ENCODE measurements at regions not wholly inside any gene's neighbourhood (a gene's known extent, or its start where the extent isn't known, plus 50 kb on each side); places are given as distances from the start of the nearest gene placed in this dataset.

DNA sequence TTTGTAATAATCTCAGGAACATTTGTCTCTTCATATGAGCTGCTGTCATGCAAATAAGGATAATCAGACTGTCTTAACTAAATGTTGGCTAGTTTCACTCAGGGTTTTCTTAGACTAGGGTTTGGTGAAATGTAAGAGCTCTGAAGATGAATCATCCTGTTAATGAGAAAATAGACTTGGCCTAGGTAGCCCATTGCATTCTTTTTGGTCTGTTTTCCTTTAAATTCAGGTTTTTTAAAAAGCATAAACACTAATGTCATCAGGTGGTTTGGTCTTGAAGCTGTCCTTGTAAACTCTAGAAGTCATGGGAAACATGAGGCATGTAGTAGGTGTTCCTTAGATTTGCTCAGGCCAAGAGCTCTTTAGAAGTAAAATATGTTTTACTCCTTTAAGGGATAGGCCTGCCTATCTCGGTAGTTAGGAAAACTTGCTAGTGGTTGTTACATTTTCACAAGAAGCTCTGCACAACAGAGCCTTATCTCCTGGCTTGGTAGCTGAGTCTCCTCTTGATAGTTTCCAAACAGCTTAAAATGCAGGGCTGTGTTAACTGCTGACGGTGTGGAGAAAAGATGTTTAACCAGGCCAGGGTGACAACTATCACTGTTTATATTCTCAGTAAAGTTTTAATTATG, 62.0 kb upstream of the C1QTNF9B start:
- no peaks in the 10 kb centered on the region; the same call in none of the 2 replicates for H3K27me3 ChIP-seq (ENCODE audit: control insufficient read depth, insufficient read depth, low read length)
- no peaks in the 10 kb centered on the region for H3K36me3 ChIP-seq (ENCODE audit: control insufficient read depth, insufficient read depth, low read length)
- ChIA-PET POLR2A (no interaction called here), CTCF (interaction anchor here (0.5 to 5.2 kb wide), 14 partner anchors 8 to 273 kb away, joined by 3 to 29 read pairs (median 6); no protein-coding TSS in a partner anchor)
- no peak overlapping the region for H3K4me3 ChIP-seq (ENCODE audit: low read depth, low read length)
- DNase-seq (ENCODE audit: low read depth): no peak
- TF ChIP-seq, protein P1, sequence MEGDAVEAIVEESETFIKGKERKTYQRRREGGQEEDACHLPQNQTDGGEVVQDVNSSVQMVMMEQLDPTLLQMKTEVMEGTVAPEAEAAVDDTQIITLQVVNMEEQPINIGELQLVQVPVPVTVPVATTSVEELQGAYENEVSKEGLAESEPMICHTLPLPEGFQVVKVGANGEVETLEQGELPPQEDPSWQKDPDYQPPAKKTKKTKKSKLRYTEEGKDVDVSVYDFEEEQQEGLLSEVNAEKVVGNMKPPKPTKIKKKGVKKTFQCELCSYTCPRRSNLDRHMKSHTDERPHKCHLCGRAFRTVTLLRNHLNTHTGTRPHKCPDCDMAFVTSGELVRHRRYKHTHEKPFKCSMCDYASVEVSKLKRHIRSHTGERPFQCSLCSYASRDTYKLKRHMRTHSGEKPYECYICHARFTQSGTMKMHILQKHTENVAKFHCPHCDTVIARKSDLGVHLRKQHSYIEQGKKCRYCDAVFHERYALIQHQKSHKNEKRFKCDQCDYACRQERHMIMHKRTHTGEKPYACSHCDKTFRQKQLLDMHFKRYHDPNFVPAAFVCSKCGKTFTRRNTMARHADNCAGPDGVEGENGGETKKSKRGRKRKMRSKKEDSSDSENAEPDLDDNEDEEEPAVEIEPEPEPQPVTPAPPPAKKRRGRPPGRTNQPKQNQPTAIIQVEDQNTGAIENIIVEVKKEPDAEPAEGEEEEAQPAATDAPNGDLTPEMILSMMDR (IDR thresholded peaks at IDR 0.05; ENCODE audit: insufficient read depth, low read depth, low read length): no peak

DNA sequence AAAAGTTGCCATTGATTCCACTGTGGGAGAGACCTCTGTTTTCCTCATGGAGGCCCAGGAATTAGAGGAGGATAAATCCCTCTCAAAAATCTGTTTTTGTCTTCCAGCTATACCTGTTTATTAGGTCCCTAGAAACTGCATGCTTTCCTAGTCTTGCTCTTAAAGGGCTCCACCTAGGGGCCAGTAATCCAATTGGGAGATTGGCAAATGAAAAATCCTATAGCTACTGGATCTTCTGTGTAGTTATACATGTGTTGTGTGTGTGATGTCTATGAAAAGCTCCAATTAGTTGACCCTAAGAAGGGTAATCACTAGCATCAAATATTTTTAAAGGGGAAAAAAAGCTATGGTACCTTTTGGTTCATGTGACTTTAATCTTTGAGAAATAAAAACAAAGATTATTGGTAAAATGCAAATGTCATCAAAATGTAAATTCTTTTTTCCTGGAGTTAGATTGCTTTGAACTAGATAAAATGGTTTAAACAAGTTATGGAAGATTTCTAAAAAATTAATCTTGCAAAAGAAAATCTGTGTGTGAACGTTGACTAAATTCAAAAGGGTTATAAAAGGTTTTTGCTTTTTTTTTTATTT, 63.4 kb upstream of the C1QTNF9B start:
- ChIA-PET CTCF (interaction anchor here (0.5 to 5.2 kb wide), 19 partner anchors 9 to 459 kb away, joined by 3 to 29 read pairs (median 5); partner anchors contain the start of gene C1QTNF9B), POLR2A (no interaction called here)
- no peak overlapping the region for H3K4me3 ChIP-seq (ENCODE audit: low read depth, low read length)
- H3K27me3 ChIP-seq (ENCODE audit: control insufficient read depth, insufficient read depth, low read length): no peaks in the 10 kb centered on the region; the same call in none of the 2 replicates
- H3K36me3 ChIP-seq (ENCODE audit: control insufficient read depth, insufficient read depth, low read length): no peaks in the 10 kb centered on the region
- TF ChIP-seq, protein P1 (IDR thresholded peaks at IDR 0.05; ENCODE audit: insufficient read depth, low read depth, low read length): peak; percentile 85
- no peak for DNase-seq (ENCODE audit: low read depth)

DNA sequence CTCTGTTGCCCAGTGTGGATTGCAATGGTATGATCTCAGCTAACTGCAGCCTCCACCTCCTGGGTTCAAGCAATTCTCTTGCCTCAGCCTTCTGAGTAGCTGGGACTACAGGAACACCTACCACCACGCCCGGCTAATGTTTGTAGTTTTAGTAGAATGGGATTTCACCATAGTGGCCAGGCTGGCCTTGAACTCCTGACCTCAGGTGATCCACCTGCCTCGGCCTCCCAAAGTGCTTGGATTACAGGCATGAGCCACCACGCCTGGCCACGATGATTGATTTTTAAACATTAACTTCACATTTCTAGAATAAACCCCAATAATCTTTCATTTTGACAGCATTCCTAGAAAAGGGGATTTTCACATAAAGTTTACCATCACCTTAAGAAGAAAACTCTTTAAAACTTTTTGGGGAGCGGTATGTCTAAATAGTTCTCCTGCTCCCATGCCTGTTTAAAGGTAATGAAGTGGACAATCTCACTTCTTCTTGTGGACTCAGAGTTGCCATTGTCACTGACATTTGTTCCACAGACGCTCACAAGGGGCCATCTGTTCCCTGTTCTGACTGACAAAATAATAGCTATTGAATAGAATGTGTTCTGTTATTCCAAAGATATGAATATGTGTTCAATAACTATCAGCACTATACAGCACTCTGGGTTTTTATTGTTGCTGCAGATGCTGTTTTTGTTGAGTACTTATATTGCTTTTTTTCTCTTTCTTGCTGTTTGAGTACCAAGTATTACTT, 66.1 kb upstream of the C1QTNF9B start:
- Histone ChIP-seq H3K36me3 (ENCODE audit: control insufficient read depth, insufficient read depth, low read length) (no peaks in the 10 kb centered on the region), H3K27me3 (ENCODE audit: control insufficient read depth, insufficient read depth, low read length) (no peaks in the 10 kb centered on the region), H3K4me3 (ENCODE audit: low read depth, low read length) (no peak overlapping the region)
- TF ChIP-seq, protein P1 (IDR thresholded peaks at IDR 0.05; ENCODE audit: insufficient read depth, low read depth, low read length): no peak
- DNase-seq (ENCODE audit: low read depth): no peak
- ChIA-PET CTCF (interaction anchor here (0.9 kb wide), 1 partner anchor 57 kb away, joined by 6 read pairs; no protein-coding TSS in a partner anchor), POLR2A (no interaction called here)

DNA sequence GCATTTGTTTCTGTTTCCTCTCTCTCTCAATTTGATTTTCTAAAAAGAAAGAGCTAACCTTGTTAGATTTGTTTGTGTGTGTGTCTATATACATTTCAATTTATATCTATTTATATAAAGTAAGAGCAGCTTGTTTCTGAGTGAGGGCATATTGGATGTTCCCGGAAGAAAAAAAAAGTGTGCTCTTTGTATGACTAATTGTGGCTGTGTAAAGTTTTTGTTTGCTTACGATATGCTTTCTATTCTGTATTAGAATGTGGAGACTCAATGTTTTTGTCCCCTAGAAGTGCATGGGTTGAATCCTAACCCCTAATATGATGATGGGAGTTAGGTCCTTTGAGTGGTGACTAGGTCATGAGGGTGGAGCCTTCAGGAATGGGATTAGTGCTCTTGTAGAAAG, 66.6 kb upstream of the C1QTNF9B start:
- TF ChIP-seq, protein P1 (IDR thresholded peaks at IDR 0.05; ENCODE audit: insufficient read depth, low read depth, low read length): no peak
- POLR2A ChIA-PET: no interaction called here
- Histone ChIP-seq H3K27me3 (ENCODE audit: control insufficient read depth, insufficient read depth, low read length) (no peaks in the 10 kb centered on the region), H3K4me3 (ENCODE audit: low read depth, low read length) (no peak overlapping the region), H3K36me3 (ENCODE audit: control insufficient read depth, insufficient read depth, low read length) (no peaks in the 10 kb centered on the region)
- CTCF ChIA-PET: interaction anchor here (0.9 kb wide), 1 partner anchor 57 kb away, joined by 6 read pairs; no protein-coding TSS in a partner anchor
- DNase-seq (ENCODE audit: low read depth): no peak

DNA sequence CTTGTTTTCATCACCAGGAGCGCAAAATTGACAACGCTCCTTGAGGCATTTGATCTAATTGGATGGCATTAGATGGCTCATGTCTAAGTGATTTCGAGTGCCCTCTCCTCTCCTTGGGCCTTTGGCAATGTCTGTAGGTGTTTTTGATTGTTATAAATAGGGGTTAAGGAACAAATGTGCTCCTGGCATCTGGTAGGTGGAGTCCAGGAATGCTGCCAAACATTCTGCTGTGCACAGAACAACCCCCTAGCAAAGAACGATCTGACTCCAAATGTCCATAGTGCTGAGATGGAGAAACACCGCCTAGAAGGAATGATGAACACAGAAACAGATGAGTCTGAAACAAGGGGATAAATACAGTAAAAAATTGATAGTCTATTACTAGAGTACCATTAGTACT, 68.0 kb upstream of the C1QTNF9B start:
- Histone ChIP-seq H3K27me3 (ENCODE audit: control insufficient read depth, insufficient read depth, low read length) (no peaks in the 10 kb centered on the region), H3K36me3 (ENCODE audit: control insufficient read depth, insufficient read depth, low read length) (no peaks in the 10 kb centered on the region), H3K4me3 (ENCODE audit: low read depth, low read length) (no peak overlapping the region)
- CTCF ChIA-PET: interaction anchor here (0.7 to 1.3 kb wide), 4 partner anchors 8 to 518 kb away, joined by 3 to 5 read pairs (median 3); no protein-coding TSS in a partner anchor
- POLR2A ChIA-PET: no interaction called here
- no peak for DNase-seq (ENCODE audit: low read depth)
- TF ChIP-seq, protein P1 (IDR thresholded peaks at IDR 0.05; ENCODE audit: insufficient read depth, low read depth, low read length): no peak

Data from BJ (cell line).